ENCODE measurements at regions not wholly inside any gene's neighbourhood (a gene's known extent, or its start where the extent isn't known, plus 50 kb on each side); places are given as distances from the start of the nearest gene placed in this dataset.

DNA sequence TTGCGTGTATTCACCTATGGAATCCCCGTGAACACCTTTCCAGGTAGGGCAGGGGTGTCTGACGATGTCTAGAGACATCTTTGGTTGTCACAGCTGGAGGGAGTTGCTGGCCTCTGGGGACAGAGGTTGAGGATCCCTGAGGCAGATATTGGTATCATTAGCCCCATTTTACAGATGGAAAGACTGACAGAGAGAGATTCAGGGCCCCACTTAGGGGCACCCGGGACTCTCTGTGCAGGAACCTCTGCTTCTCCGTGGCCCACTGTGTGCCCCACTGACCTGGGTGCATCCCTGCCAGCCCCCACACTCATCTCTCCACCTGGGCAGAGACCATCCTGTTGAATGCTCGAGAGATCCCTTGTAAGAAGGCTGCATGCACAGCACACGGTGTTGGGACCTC, 111.2 kb downstream of the EDN3 start:
- TF ChIP-seq, protein P1, sequence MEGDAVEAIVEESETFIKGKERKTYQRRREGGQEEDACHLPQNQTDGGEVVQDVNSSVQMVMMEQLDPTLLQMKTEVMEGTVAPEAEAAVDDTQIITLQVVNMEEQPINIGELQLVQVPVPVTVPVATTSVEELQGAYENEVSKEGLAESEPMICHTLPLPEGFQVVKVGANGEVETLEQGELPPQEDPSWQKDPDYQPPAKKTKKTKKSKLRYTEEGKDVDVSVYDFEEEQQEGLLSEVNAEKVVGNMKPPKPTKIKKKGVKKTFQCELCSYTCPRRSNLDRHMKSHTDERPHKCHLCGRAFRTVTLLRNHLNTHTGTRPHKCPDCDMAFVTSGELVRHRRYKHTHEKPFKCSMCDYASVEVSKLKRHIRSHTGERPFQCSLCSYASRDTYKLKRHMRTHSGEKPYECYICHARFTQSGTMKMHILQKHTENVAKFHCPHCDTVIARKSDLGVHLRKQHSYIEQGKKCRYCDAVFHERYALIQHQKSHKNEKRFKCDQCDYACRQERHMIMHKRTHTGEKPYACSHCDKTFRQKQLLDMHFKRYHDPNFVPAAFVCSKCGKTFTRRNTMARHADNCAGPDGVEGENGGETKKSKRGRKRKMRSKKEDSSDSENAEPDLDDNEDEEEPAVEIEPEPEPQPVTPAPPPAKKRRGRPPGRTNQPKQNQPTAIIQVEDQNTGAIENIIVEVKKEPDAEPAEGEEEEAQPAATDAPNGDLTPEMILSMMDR (IDR thresholded peaks at IDR 0.05): no peak
- no peak for TF ChIP-seq POLR2A (IDR thresholded peaks at IDR 0.05)

All from vagina (tissue), 2 donors.